WTC11 (cell line): ENCODE measurements at regions not wholly inside any gene's neighbourhood (a gene's known extent, or its start where the extent isn't known, plus 50 kb on each side); places are given as distances from the start of the nearest gene placed in this dataset.

Source experiments
- CTCF ChIP-seq: fragments of 200-600 bp; IDR thresholded peaks from 2 replicates; pipeline ENCODE4 v1.8.0; 2022; ENCODE audit warnings: antibody characterized with exemption
- FOXP1 ChIP-seq: sonication (generic); formaldehyde crosslinking; IDR thresholded peaks from 2 replicates; pipeline ENCODE4 v1.8.0; 2022; ENCODE audit warnings: missing genetic modification reagents, mild to moderate bottlenecking, moderate library complexity, borderline replicate concordance
- IRF1 ChIP-seq: sonication (generic); formaldehyde crosslinking; IDR thresholded peaks from 2 replicates; pipeline ENCODE4 v1.8.0; 2023; ENCODE audit warnings: missing genetic modification reagents
- JAZF1 ChIP-seq: fragments of 250-450 bp; sonication (Bioruptor Pico); IDR thresholded peaks from 2 replicates; pipeline ENCODE4 v1.9.0; 2021; ENCODE audit warnings: moderate library complexity, mild to moderate bottlenecking, inconsistent platforms
- JUN ChIP-seq: sonication (generic); formaldehyde crosslinking; IDR thresholded peaks from 2 replicates; pipeline ENCODE4 v1.8.0; 2023; ENCODE audit warnings: mild to moderate bottlenecking, missing genetic modification reagents
- NFE2L1 ChIP-seq: sonication (generic); formaldehyde crosslinking; IDR thresholded peaks from 2 replicates; pipeline ENCODE4 v1.8.1; 2023; ENCODE audit warnings: missing genetic modification reagents
- RELA ChIP-seq: sonication (generic); formaldehyde crosslinking; IDR thresholded peaks from 2 replicates; pipeline ENCODE4 v1.8.1; 2022; ENCODE audit warnings: missing genetic modification reagents, mild to moderate bottlenecking, borderline replicate concordance
- SP1 ChIP-seq: sonication (generic); formaldehyde crosslinking; conservative IDR thresholded peaks from 2 replicates; pipeline ENCODE4 v1.8.1; 2022; ENCODE audit warnings: missing genetic modification reagents
- TEAD1 ChIP-seq: sonication (generic); formaldehyde crosslinking; IDR thresholded peaks from 2 replicates; pipeline ENCODE4 v1.8.0; 2022; ENCODE audit warnings: mild to moderate bottlenecking, missing genetic modification reagents
- USF2 ChIP-seq: sonication (generic); formaldehyde crosslinking; IDR thresholded peaks from 2 replicates; pipeline ENCODE4 v1.8.1; 2023; ENCODE audit warnings: mild to moderate bottlenecking, missing genetic modification reagents, moderate library complexity
- ZBTB43 ChIP-seq: sonication (generic); formaldehyde crosslinking; IDR thresholded peaks from 2 replicates; pipeline ENCODE4 v1.8.1; 2023; ENCODE audit warnings: mild to moderate bottlenecking, missing genetic modification reagents

- TF ChIP-seq SP1 (CRISPR knock-in tag) (no peak), USF2 (no peak), CTCF (no peak), FOXP1 (CRISPR knock-in tag) (no peak), NFE2L1 (CRISPR knock-in tag) (no peak), JUN (no peak), IRF1 (CRISPR knock-in tag) (no peak), JAZF1 (CRISPR knock-in tag) (no peak), ZBTB43 (CRISPR knock-in tag) (no peak), TEAD1 (CRISPR knock-in tag) (no peak), RELA (CRISPR knock-in tag) (no peak)
Measured at GRCh38 chr7:41785840-41786239, 83.0 kb upstream of the INHBA start.
